NB4 (cell line): ENCODE measurements at regions not wholly inside any gene's neighbourhood (a gene's known extent, or its start where the extent isn't known, plus 50 kb on each side); places are given as distances from the start of the nearest gene placed in this dataset.

Source experiments
- CTCF ChIP-seq: IDR thresholded peaks from one replicate; pipeline ENCODE4 v1.5.1; 2012; ENCODE audit warnings: low read depth, low read length
- POLR2A ChIP-seq: IDR thresholded peaks from 2 replicates; pipeline ENCODE4 v1.6.1; 2011; ENCODE audit warnings: mild to moderate bottlenecking; ENCODE audit not compliant: insufficient read length; ENCODE audit errors: extremely low read depth

GRCh38 chr6:22748681-22749080 is 179.3 kb downstream of the HDGFL1 start:
- TF ChIP-seq CTCF: no peak
- TF ChIP-seq POLR2A: no peak
